Common myeloid progenitor, CD34-positive (primary cell): ENCODE measurements at regions not wholly inside any gene's neighbourhood (a gene's known extent, or its start where the extent isn't known, plus 50 kb on each side); places are given as distances from the start of the nearest gene placed in this dataset.
"Not testable (repeated sequence)": the region's sequence is repeated elsewhere in the genome, so short reads cannot be mapped to it uniquely, and the experiment has no call there.

Source experiments
- CTCF ChIA-PET: fragments of 350-600 bp; sonication (Branson Sonifier 250); formaldehyde crosslinking; loops from one replicate; lab custom pipeline; 2021; ENCODE audit warnings: antibody characterized with exemption; lab: Charles Lee
- POLR2A ChIA-PET: fragments of 350-600 bp; sonication (Branson Sonifier 250); formaldehyde crosslinking; loops from one replicate; lab custom pipeline; 2021; ENCODE audit warnings: antibody characterized with exemption; lab: Charles Lee
- DNase-seq, 3 donors: peaks; one replicate each; pipeline versions ENCODE4 v3.0.0 to v3.0.0-alpha.2; 2013
- H3K27ac ChIP-seq, 2 experiments: 1 replicate in 1 of 2; 2 replicates in 1 of 2; pipeline ENCODE4 v1.7.0; 2013; ENCODE audit warnings: inconsistent platforms in 2 of 2, low read length in 2 of 2, mild to moderate bottlenecking in 2 of 2, low read depth in 1 of 2, moderate library complexity in 1 of 2; ENCODE audit not compliant: severe bottlenecking in 2 of 2, insufficient read depth in 1 of 2, poor library complexity in 1 of 2
- H3K27me3 ChIP-seq, 5 experiments: replicated peaks in 2 of 5; 1 replicate in 3 of 5; 2 replicates in 2 of 5; pipeline versions ENCODE4 v1.6.1 to v1.7.0; 2013; ENCODE audit warnings: low read length in 4 of 5, mild to moderate bottlenecking in 2 of 5, moderate library complexity in 2 of 5, inconsistent platforms in 1 of 5; ENCODE audit not compliant: insufficient read depth in 5 of 5, control insufficient read depth in 4 of 5
- H3K36me3 ChIP-seq, 4 experiments: 1 replicate in 2 of 4; 2 replicates in 2 of 4; pipeline versions ENCODE4 v1.6.1 to v1.7.0; 2013; ENCODE audit warnings: low read length in 3 of 4, control low read depth in 1 of 4, mild to moderate bottlenecking in 1 of 4; ENCODE audit not compliant: control insufficient read depth in 4 of 4, insufficient read depth in 4 of 4
- H3K4me1 ChIP-seq, 4 experiments: 1 replicate in 3 of 4; 2 replicates in 1 of 4; pipeline versions ENCODE4 v1.6.1 to v1.7.1; 2013; ENCODE audit warnings: low read length in 3 of 4, mild to moderate bottlenecking in 3 of 4, control low read depth in 1 of 4, inconsistent platforms in 1 of 4, moderate library complexity in 1 of 4; ENCODE audit not compliant: control insufficient read depth in 4 of 4, insufficient read depth in 4 of 4; ENCODE audit errors: control extremely low read depth in 1 of 4
- H3K4me3 ChIP-seq, 7 experiments: 1 replicate in 4 of 7; 2 replicates in 3 of 7; pipeline versions ENCODE4 v1.5.1 to v1.7.0; 2013; ENCODE audit warnings: mild to moderate bottlenecking in 7 of 7, low read length in 6 of 7, moderate library complexity in 6 of 7, inconsistent platforms in 2 of 7, low read depth in 2 of 7, control low read depth in 1 of 7; ENCODE audit not compliant: insufficient read depth in 4 of 7, control insufficient read depth in 1 of 7; ENCODE audit errors: extremely low read depth in 1 of 7
- H3K9me3 ChIP-seq, 5 experiments: 1 replicate in 4 of 5; 2 replicates in 1 of 5; pipeline versions ENCODE4 v1.6.1 to v1.7.1; 2013; ENCODE audit warnings: low read length in 4 of 5, mild to moderate bottlenecking in 2 of 5, inconsistent platforms in 1 of 5, low read depth in 1 of 5, moderate library complexity in 1 of 5; ENCODE audit not compliant: control insufficient read depth in 4 of 5, insufficient read depth in 2 of 5; ENCODE audit errors: control extremely low read depth in 1 of 5
- WGBS: methylation state at CpG from one replicate; pipeline ENCODE4 v1.1.5; 2013; ENCODE audit not compliant: insufficient coverage; 5-methylcytosine and 5-hydroxymethylcytosine counted together

DNA sequence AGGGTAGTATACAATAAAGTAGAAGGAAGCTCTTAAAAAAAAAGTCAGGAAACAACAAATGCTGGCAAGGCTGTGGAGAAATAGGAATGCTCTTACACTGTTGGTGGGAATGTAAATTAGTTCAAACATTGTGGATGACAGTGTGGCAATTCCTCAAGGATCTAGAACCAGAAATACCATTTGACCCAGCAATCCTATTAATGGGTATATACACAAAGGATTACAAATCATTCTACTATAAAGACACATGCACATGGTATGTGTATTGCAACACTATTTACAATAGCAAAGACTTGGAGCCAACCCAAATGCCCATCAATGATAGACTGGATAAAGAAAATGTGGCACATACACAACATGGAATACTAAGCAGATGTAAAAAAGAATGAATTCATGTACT, 444.9 kb upstream of the EPHA5 start:
- H3K9me3 ChIP-seq, H3K27ac ChIP-seq, DNase-seq, H3K4me1 ChIP-seq, H3K4me3 ChIP-seq, CTCF ChIA-PET, POLR2A ChIA-PET, H3K27me3 ChIP-seq, H3K36me3 ChIP-seq: not testable (repeated sequence)

- ChIA-PET CTCF (no interaction called here), POLR2A (no interaction called here)
- Histone ChIP-seq H3K9me3 (no peaks in the 10 kb centered on the region), H3K27ac (no peak overlapping the region), H3K27me3 (no peaks in the 10 kb centered on the region), H3K4me3 (no peak overlapping the region), H3K4me1 (no peaks in the 10 kb centered on the region), H3K36me3 (no peaks in the 10 kb centered on the region)
- no peak for DNase-seq
Observed at GRCh38 chr4:66108898-66109297, 438.6 kb upstream of the EPHA5 start.

DNA sequence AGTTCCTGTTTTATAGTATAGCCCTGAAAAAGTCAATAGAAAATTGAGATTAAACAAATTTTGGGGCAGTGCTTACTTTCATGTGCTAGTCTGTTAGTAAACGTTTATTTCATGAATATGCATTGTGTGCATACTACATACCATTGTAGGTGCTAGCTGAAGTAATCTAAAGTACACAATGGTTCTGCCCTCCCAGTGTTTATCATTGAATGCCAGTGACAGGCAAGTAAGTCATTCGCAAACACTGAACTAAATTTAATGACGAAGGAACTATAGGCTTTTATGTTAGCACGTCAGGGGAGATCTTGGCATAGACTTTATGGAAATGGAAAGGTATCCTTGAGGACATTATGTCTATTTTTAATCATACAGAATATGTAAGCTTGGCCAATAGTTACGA, 426.9 kb upstream of the EPHA5 start:
- no peak overlapping the region for H3K4me3 ChIP-seq
- no peak overlapping the region for H3K27ac ChIP-seq
- ChIA-PET POLR2A (no interaction called here), CTCF (no interaction called here)
- no peak for DNase-seq
- no peaks in the 10 kb centered on the region for H3K36me3 ChIP-seq
- H3K9me3 ChIP-seq: no peaks in the 10 kb centered on the region
- WGBS: 80% methylated on average over 1 of the region's 5 CpGs
- H3K4me1 ChIP-seq: no peaks in the 10 kb centered on the region
- H3K27me3 ChIP-seq: no peaks in the 10 kb centered on the region

GRCh38 chr4:66095065-66095464, 424.8 kb upstream of the EPHA5 start:
- Histone ChIP-seq H3K36me3 (no peaks in the 10 kb centered on the region), H3K27ac (no peak overlapping the region), H3K4me1 (no peaks in the 10 kb centered on the region), H3K4me3 (no peak overlapping the region), H3K9me3 (no peaks in the 10 kb centered on the region), H3K27me3 (no peaks in the 10 kb centered on the region)
- POLR2A ChIA-PET: no interaction called here
- 25% methylated on average over 1 of the region's 2 CpGs for WGBS
- CTCF ChIA-PET: no interaction called here
- no peak for DNase-seq

DNA sequence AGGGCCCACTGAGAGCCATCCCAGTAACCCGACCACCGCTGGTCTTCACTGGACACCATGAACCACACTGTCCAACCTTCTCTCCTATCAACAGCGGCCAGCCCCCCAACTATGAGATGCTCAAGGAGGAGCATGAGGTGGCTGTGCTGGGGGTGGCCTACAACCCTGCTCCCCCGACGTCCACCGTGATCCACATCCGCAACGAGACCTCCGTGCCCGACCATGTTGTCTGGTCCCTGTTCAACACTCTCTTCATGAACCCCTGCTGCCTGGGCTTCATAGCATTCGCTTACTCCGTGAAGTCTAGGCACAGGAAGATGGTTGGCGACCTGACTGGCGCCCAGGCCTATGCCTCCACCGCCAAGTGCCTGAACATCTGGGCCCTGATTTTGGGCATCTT, 423.8 kb upstream of the EPHA5 start:
- no peaks in the 10 kb centered on the region for H3K36me3 ChIP-seq
- no peaks in the 10 kb centered on the region for H3K4me1 ChIP-seq
- DNase-seq: no peak
- POLR2A ChIA-PET: no interaction called here
- H3K27ac ChIP-seq: no peak overlapping the region
- no peaks in the 10 kb centered on the region for H3K9me3 ChIP-seq
- CTCF ChIA-PET: no interaction called here
- no peaks in the 10 kb centered on the region for H3K27me3 ChIP-seq
- 96% methylated on average over 15 of the region's 15 CpGs for WGBS
- H3K4me3 ChIP-seq: no peak overlapping the region

DNA sequence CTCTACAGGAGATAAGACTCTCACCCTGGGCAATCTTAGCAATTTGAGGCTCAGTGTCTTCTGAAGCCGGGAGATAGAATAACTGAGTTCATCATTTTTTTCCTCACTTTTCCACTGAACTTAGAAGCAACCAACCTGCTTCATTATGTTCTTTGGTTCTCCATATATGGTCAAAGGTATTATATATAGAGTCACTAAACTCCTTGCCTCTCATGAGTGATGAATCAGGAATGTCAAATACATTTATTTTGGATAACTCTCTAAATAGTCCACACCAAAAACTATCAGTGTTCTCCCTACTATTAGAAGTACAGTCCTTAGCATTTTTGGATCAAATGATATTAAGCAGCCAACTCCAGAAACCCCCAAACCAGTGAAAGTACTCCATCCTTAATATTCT, 421.5 kb upstream of the EPHA5 start:
- Histone ChIP-seq H3K4me1 (no peaks in the 10 kb centered on the region), H3K4me3 (no peak overlapping the region), H3K27me3 (no peaks in the 10 kb centered on the region), H3K27ac (no peak overlapping the region), H3K9me3 (no peaks in the 10 kb centered on the region), H3K36me3 (no peaks in the 10 kb centered on the region)
- DNase-seq: no peak
- 100% methylated on average over 1 of the region's 1 CpG for WGBS
- ChIA-PET CTCF (no interaction called here), POLR2A (no interaction called here)

DNA sequence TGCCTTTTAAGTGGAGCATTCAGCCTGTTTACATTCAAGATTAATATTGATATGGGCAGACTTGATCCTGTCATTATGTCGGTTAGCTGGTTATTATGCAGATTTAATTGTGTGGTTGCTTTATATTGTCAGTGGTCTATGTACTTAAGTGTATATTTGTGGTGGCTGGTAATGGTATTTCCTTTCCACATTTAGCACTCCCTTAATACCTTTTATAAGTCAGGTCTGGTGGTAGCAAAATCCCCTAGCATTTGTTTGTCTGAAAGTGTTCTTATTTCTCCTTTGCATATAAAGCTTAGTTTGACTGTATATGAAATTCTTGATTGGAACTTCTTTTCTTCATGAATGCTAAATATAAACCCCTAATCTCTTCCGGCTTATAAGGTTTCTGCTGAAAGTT, 403.7 kb upstream of the EPHA5 start:
- Histone ChIP-seq H3K36me3 (no peaks in the 10 kb centered on the region), H3K4me1 (no peaks in the 10 kb centered on the region), H3K27ac (no peak overlapping the region), H3K9me3 (no peaks in the 10 kb centered on the region), H3K27me3 (no peaks in the 10 kb centered on the region), H3K4me3 (no peak overlapping the region)
- WGBS: no CpG with 5 or more reads among the region's 2 CpGs
- ChIA-PET POLR2A (no interaction called here), CTCF (no interaction called here)
- no peak for DNase-seq

GRCh38 chr4:66071911-66072310, 401.6 kb upstream of the EPHA5 start:
- CTCF ChIA-PET: no interaction called here

More at GRCh38 chr4:66071911-66072310, 401.6 kb upstream of the EPHA5 start:
- H3K27ac ChIP-seq: no peak overlapping the region
- H3K4me3 ChIP-seq: no peak overlapping the region
- no peaks in the 10 kb centered on the region for H3K4me1 ChIP-seq
- H3K9me3 ChIP-seq: no peaks in the 10 kb centered on the region
- H3K36me3 ChIP-seq: no peaks in the 10 kb centered on the region
- no peaks in the 10 kb centered on the region for H3K27me3 ChIP-seq
- POLR2A ChIA-PET: no interaction called here
- WGBS: 50% methylated on average over 1 of the region's 2 CpGs
- DNase-seq: no peak
